ENCODE measurements at regions not wholly inside any gene's neighbourhood (a gene's known extent, or its start where the extent isn't known, plus 50 kb on each side); places are given as distances from the start of the nearest gene placed in this dataset.

- no peak for TF ChIP-seq CTCF (IDR thresholded peaks at IDR 0.05)
- no peak for TF ChIP-seq POLR2A (IDR thresholded peaks at IDR 0.05)
- Histone ChIP-seq H3K4me3 (no peak overlapping the region), H3K9me3 (no peaks in the 10 kb centered on the region), H3K36me3 (no peaks in the 10 kb centered on the region), H3K27me3 (no peaks in the 10 kb centered on the region), H3K4me1 (no peaks in the 10 kb centered on the region), H3K27ac (no peak overlapping the region)
- ATAC-seq (peak; percentile 66 to 81 (median 74)), DNase-seq (peak in 2 of 3 donors; percentile 54 to 74)
- intact Hi-C loops (cut with DNase I): no loop called here
- no CpG with 5 or more reads among the region's 6 CpGs for WGBS (ENCODE audit: insufficient coverage, low coverage, low lambda C conversion rate, missing lambda C conversion rate)
Observed at GRCh38 chr3:72606005-72606800, 242.0 kb downstream of the SHQ1 start.

- Histone ChIP-seq H3K9me3 (no peaks in the 10 kb centered on the region), H3K4me1 (no peaks in the 10 kb centered on the region), H3K27ac (no peak overlapping the region), H3K36me3 (no peaks in the 10 kb centered on the region), H3K4me3 (no peak overlapping the region), H3K27me3 (no peaks in the 10 kb centered on the region)
- ATAC-seq: no peak
- DNase-seq: no peak
- TF ChIP-seq POLR2A (IDR thresholded peaks at IDR 0.05) (no peak), CTCF (IDR thresholded peaks at IDR 0.05) (no peak)
- 58% methylated on average over 3 of the region's 3 CpGs for WGBS (ENCODE audit: insufficient coverage, low coverage, low lambda C conversion rate, missing lambda C conversion rate)
- intact Hi-C loops (cut with DNase I): no loop called here
Observed at GRCh38 chr3:72604328-72604727, 243.9 kb downstream of the SHQ1 start.

- intact Hi-C loops (cut with DNase I): no loop called here
- H3K4me3 ChIP-seq: no peak overlapping the region
- no peaks in the 10 kb centered on the region for H3K36me3 ChIP-seq
- H3K27ac ChIP-seq: no peak overlapping the region
- 82% methylated on average over 4 of the region's 4 CpGs for WGBS (ENCODE audit: insufficient coverage, low coverage, low lambda C conversion rate, missing lambda C conversion rate)
- TF ChIP-seq CTCF (IDR thresholded peaks at IDR 0.05) (no peak), POLR2A (IDR thresholded peaks at IDR 0.05) (no peak)
- H3K9me3 ChIP-seq: no peaks in the 10 kb centered on the region
- no peaks in the 10 kb centered on the region for H3K27me3 ChIP-seq
- H3K4me1 ChIP-seq: no peaks in the 10 kb centered on the region
- no peak for ATAC-seq
- DNase-seq: no peak
Observed at GRCh38 chr3:72601983-72602750, 246.1 kb downstream of the SHQ1 start.

- Histone ChIP-seq H3K9me3 (no peaks in the 10 kb centered on the region), H3K27me3 (no peaks in the 10 kb centered on the region), H3K4me3 (no peak overlapping the region), H3K4me1 (no peaks in the 10 kb centered on the region), H3K36me3 (no peaks in the 10 kb centered on the region), H3K27ac (no peak overlapping the region)
- ATAC-seq (no peak), DNase-seq (no peak)
- intact Hi-C loops (cut with DNase I): no loop called here
- 89% methylated on average over 3 of the region's 5 CpGs for WGBS (ENCODE audit: insufficient coverage, low coverage, low lambda C conversion rate, missing lambda C conversion rate)
- no peak for TF ChIP-seq CTCF (IDR thresholded peaks at IDR 0.05)
- no peak for TF ChIP-seq POLR2A (IDR thresholded peaks at IDR 0.05)
Observed at GRCh38 chr3:72601060-72601459, 247.2 kb downstream of the SHQ1 start.

Measured in right lobe of liver (tissue), 6 donors.